ENCODE measurements at regions not wholly inside any gene's neighbourhood (a gene's known extent, or its start where the extent isn't known, plus 50 kb on each side); places are given as distances from the start of the nearest gene placed in this dataset.
"Not testable (repeated sequence)": the region's sequence is repeated elsewhere in the genome, so short reads cannot be mapped to it uniquely, and the experiment has no call there.

- H3K27ac ChIP-seq (ENCODE audit: extremely low read length, insufficient read depth, low read length); BruUV-seq (replicated peaks); in situ Hi-C loops (cut with HindIII; ENCODE audit: extremely low pct_ligation_motif_present, low pct_unique_long_range_greater_than_20kb); POLR2A ChIA-PET; H3K9ac ChIP-seq (ENCODE audit: insufficient read depth, low read depth, low read length); intact Hi-C loops (cut with micrococcal nuclease; ENCODE audit: unreplicated experiment); H3K79me2 ChIP-seq (ENCODE audit: insufficient read depth, low read length); FAIRE-seq; H4K20me1 ChIP-seq (ENCODE audit: insufficient read depth, low read length); H3K4me2 ChIP-seq (ENCODE audit: low read depth, low read length); ATAC-seq; DNase-seq (ENCODE audit: low spot score); H2AFZ ChIP-seq (ENCODE audit: low read length); H3K27me3 ChIP-seq (ENCODE audit: control insufficient read depth in 1 of 2, insufficient read depth in 2 of 2, low read length in 2 of 2); CTCF ChIA-PET (ENCODE audit: low intra/inter-chr PET ratio, low total read pairs); H3K4me3 ChIP-seq (replicated peaks in 1 of 3; ENCODE audit: insufficient read depth in 1 of 3, low read depth in 2 of 3, low read length in 3 of 3); H3K4me1 ChIP-seq (ENCODE audit: insufficient read depth, low read length); H3K36me3 ChIP-seq (replicated peaks in 1 of 2; ENCODE audit: control insufficient read depth in 1 of 2, insufficient read depth in 2 of 2, low read length in 2 of 2): not testable (repeated sequence)
- peaks cover 12% of the 10 kb centered on the region; the same call in 1 of the 2 replicates for H3K9me3 ChIP-seq (ENCODE audit: low read length)
- peak; percentile 31 for TF ChIP-seq ZNF687 (CRISPR knock-in tag; IDR thresholded peaks at IDR 0.05)
- 95% methylated on average over 23 of the region's 23 CpGs for WGBS (ENCODE audit: low lambda C conversion rate)
These were observed 176.9 kb downstream of the TTC6 start for GRCh38 chr14:37772283-37772682.

GRCh38 chr14:37776791-37777499 is 181.5 kb downstream of the TTC6 start:
- no peak overlapping the region for H2AFZ ChIP-seq (ENCODE audit: low read length)
- no peak overlapping the region for H3K27ac ChIP-seq (ENCODE audit: extremely low read length, insufficient read depth, low read length)
- no peak overlapping the region for H3K9ac ChIP-seq (ENCODE audit: insufficient read depth, low read depth, low read length)
- FAIRE-seq (no peak), DNase-seq (ENCODE audit: low spot score) (peak; percentile 39), ATAC-seq (no peak; the same call in 1 of the 3 replicates)
- H3K4me1 ChIP-seq (ENCODE audit: insufficient read depth, low read length), result peaks cover 14% of the 10 kb centered on the region
- CTCF ChIA-PET (ENCODE audit: low intra/inter-chr PET ratio, low total read pairs), result no interaction called here
- no peaks in the 10 kb centered on the region for H4K20me1 ChIP-seq (ENCODE audit: insufficient read depth, low read length)
- no peaks in the 10 kb centered on the region for H3K79me2 ChIP-seq (ENCODE audit: insufficient read depth, low read length)
- H3K36me3 ChIP-seq (replicated peaks in 1 of 2; ENCODE audit: control insufficient read depth in 1 of 2, insufficient read depth in 2 of 2, low read length in 2 of 2), result no peaks in the 10 kb centered on the region
- intact Hi-C loops (cut with micrococcal nuclease; ENCODE audit: unreplicated experiment) (no loop called here), in situ Hi-C loops (cut with HindIII; ENCODE audit: extremely low pct_ligation_motif_present, low pct_unique_long_range_greater_than_20kb) (no loop called here)
- 98% methylated on average over 4 of the region's 4 CpGs for WGBS (ENCODE audit: low lambda C conversion rate)
- POLR2A ChIA-PET, result interaction anchor here (2.3 kb wide), 1 partner anchor 88 kb away, joined by 6 read pairs; no protein-coding TSS in a partner anchor
- no peak overlapping the region for H3K4me2 ChIP-seq (ENCODE audit: low read depth, low read length)
- no peaks in the 10 kb centered on the region for H3K27me3 ChIP-seq (ENCODE audit: control insufficient read depth in 1 of 2, insufficient read depth in 2 of 2, low read length in 2 of 2)
- no peak overlapping the region for H3K4me3 ChIP-seq (replicated peaks in 1 of 3; ENCODE audit: insufficient read depth in 1 of 3, low read depth in 2 of 3, low read length in 3 of 3)
- peaks cover 12% of the 10 kb centered on the region; the same call in 1 of the 2 replicates for H3K9me3 ChIP-seq (ENCODE audit: low read length)
- no TSS peak for BruUV-seq (replicated peaks)
- TF ChIP-seq NR2F2 (IDR thresholded peaks at IDR 0.05; ENCODE audit: borderline replicate concordance, low read depth), result no peak
- TF ChIP-seq ZNF512 (CRISPR knock-in tag; IDR thresholded peaks at IDR 0.05), result no peak
- TF ChIP-seq ZNF776 (CRISPR knock-in tag; IDR thresholded peaks at IDR 0.05), result no peak
- no peak for TF ChIP-seq PCBP1 (IDR thresholded peaks at IDR 0.05; ENCODE audit: borderline replicate concordance, low read depth, low read length)
- no peak for TF ChIP-seq SP1 (IDR thresholded peaks at IDR 0.05)
- TF ChIP-seq SP1 (CRISPR knock-in tag; IDR thresholded peaks at IDR 0.05), result no peak
- TF ChIP-seq HOXA9 (CRISPR knock-in tag; IDR thresholded peaks at IDR 0.05; ENCODE audit: borderline replicate concordance), result no peak
- peak; percentile 36; the same call in 1 of the 2 replicates for TF ChIP-seq FOSL1 (CRISPR knock-in tag; IDR thresholded peaks at IDR 0.05; ENCODE audit: borderline replicate concordance)
- no peak for TF ChIP-seq SP2 (CRISPR knock-in tag; IDR thresholded peaks at IDR 0.05)
- TF ChIP-seq ISX (CRISPR knock-in tag; conservative IDR thresholded peaks at IDR 0.05), result no peak
- no peak for TF ChIP-seq ZNF296 (CRISPR knock-in tag; conservative IDR thresholded peaks at IDR 0.05)
- no peak for TF ChIP-seq JUN (CRISPR knock-in tag; IDR thresholded peaks at IDR 0.05)
- TF ChIP-seq ZFP36L2 (CRISPR knock-in tag; IDR thresholded peaks at IDR 0.05), result no peak
